Stimulated activated CD8-positive, alpha-beta memory T cell treated with anti-CD3 and anti-CD28 coated beads, Interleukin-12 subunit alpha, Interleukin-12 subunit beta, amount 100 ng/mL, for 1 hour (primary cell): ENCODE measurements at regions not wholly inside any gene's neighbourhood (a gene's known extent, or its start where the extent isn't known, plus 50 kb on each side); places are given as distances from the start of the nearest gene placed in this dataset.
"Not testable (repeated sequence)": the region's sequence is repeated elsewhere in the genome, so short reads cannot be mapped to it uniquely, and the experiment has no call there.

Experiments
- DNase-seq: peaks from one replicate; pipeline ENCODE4 v3.0.0-alpha.2; 2020; ENCODE audit warnings: low read depth

- DNase-seq, result no peak
Observed at GRCh38 chr10:3959370-3960325, 174.6 kb upstream of the KLF6 start.

GRCh38 chr10:3958472-3958996 is 173.5 kb upstream of the KLF6 start:
- DNase-seq, result no peak

DNA sequence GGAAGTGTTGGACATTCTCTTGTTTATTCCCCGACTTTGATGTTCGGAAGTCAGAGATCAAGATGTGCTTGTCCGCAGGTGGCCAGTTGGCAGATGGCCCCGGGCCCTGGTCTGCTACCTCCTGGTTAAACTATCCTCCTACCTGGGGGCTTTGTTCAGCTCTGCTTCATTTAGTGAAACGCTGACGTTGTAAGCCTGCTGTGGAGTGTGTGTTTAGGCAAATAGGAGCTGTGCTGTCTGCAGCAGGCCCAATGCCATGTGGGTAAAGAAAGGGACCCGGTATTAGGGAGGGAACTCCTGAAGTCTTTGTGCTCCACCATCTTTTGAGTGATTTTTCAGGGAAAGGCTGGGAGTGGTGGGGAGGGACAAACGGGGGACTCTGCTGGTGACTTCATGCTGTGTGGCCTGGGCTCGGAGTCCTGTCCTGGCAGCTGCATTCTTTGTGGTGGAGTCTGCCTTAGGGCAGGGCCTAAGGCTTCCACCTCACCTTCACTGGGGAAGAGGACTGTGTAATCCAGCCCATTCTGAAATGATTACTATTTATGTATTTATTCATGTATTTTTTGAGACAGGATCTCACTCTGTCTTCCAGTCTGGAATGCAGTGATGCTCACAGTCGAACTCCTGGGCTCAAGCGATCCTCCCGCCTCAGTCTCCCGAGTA is 171.1 kb upstream of the KLF6 start:
- no peak for DNase-seq

DNA sequence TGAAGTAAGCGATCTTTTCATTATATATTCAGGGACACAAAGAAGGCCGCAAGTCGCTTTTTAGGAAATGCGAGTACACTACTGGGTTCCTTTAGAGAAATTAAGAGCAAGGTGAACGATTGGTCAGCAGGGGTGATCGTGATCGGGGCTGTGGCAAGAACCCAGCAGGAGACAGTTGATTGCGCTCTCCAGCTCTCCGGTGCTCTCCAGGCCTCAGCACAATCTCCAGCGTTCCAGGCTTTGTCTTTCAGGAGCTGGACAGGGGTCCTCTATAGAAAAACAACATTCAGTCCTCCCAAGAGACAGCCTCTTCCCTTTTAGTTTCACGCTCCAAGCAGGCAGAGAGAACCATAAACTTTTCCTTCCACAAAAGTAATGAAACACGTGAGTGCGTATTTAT is 170.5 kb upstream of the KLF6 start:
- no peak for DNase-seq

GRCh38 chr10:3954615-3955014 is 169.6 kb upstream of the KLF6 start:
- no peak for DNase-seq

GRCh38 chr10:3954007-3954406 is 169.0 kb upstream of the KLF6 start:
- DNase-seq, result not testable (repeated sequence)

DNA sequence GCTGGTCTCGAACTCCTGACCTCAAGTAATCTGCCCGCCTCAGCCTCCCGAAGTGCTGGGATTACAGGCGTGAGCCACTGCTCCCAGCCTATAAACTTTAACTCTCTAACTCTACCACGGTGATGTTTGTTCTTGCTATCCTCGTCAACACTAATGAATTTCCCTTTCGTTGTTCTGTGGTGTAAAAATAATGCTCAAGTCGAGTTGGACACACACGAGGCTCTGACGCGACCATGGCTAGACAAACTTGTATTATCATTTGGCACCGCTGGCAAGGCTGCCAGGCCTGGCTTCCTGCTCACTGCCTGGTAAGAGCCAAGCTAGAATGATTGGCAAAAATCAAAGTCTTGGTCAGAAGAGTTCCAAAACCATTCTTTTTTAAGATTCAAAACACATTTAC is 167.0 kb upstream of the KLF6 start:
- DNase-seq, result no peak

DNA sequence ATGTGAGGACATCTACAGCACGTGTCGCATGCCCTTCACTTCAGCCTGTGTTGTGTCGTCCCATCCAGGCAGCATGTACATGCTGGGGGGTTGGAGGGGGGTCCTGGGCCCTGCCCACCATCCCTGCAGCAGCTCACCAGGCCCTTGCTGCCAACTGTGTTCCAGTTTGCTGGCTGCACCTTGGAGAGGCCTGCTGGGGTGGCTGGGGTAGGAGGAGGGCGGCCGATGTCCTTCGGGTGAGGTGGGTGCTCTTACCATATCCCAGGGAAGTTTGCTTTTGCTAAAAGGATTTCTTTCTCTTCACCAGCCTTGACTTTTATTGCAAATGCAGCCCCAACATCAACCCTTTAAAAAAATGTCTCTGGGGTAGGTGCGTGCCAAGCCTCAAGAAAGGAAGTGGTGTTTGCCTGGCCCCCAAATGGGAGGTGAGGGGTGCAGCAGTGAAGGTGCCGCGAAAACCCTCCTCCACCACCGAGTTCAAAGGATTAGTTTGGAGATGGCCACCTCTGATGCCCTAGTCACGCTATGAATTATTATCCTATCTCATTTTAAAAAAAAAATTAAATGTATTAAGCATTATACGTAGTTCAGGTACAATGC is 165.8 kb upstream of the KLF6 start:
- peak; percentile 19 for DNase-seq

GRCh38 chr10:3949711-3950110 is 164.7 kb upstream of the KLF6 start:
- no peak for DNase-seq

- peak; percentile 66 for DNase-seq
Observed at GRCh38 chr10:3948843-3949242, 163.8 kb upstream of the KLF6 start.

- no peak for DNase-seq
Observed at GRCh38 chr10:3946234-3947229, 161.5 kb upstream of the KLF6 start.

DNA sequence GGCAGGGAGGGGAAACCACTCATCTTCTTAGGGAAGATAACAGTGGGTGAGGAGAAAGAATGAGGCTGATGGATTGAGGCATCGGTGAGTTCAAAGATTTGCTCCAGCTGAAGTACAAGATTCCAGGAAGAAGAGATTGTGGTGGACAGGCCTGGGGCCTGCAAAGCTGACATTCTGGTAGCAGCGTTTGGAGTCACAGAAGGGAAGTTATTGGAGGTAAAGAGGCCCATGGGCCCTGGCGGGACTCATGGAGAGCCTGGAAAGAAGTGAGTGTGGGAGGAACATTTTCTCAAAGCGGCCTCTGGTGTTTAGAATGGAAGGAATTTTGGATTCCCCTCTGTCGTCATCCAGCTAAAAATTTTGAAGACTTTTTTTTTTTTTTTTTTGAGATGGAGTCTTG is 160.0 kb upstream of the KLF6 start:
- no peak for DNase-seq

DNA sequence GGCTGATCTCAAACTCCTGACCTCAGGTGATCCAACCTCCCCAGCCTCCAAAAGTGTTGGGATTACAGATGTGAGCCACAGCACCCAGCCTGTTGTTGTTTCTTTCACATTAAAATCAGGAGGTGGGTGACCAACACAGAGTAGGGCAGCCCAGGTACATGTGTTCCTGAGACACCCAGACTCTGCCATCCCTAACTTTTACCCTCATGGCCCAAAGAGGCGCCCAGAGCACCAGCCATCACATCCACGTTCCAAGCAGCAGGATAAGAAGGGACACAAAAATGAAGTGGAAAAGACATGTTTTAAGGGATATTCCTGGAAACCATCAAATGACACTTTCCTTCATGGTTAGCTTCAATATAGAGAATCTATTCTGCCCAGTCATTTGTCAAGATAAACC is 159.6 kb upstream of the KLF6 start:
- DNase-seq, result no peak

GRCh38 chr10:3943695-3944257 is 158.8 kb upstream of the KLF6 start:
- no peak for DNase-seq

DNA sequence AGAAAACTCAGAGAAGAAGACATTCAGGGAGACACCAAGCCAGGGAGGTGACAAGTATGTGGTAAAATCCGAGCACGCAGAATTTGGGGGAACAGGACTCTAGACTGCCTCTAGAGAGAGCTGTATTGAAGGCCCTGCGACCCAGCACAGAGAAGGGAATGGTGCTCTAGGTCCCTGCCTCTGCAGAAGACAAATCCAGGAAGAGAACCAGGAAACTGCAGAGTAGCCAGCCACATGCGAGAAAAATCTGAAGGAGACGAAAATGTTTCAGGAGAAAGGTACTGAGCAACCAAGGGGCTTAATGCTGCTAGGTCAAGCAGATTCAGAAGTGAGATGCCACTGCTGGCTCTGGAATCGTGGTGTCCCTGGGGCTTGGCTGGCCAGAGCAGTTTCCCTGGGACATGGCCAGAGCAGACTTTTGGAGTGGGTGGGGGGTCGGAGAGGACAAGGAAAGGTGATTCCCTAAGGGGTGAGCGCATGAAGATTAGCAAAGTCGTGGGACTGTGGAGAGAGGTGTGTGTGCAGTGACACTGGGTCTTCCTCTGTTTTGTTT is 158.0 kb upstream of the KLF6 start:
- no peak for DNase-seq

GRCh38 chr10:3941676-3942075 is 156.7 kb upstream of the KLF6 start:
- DNase-seq, result no peak

DNA sequence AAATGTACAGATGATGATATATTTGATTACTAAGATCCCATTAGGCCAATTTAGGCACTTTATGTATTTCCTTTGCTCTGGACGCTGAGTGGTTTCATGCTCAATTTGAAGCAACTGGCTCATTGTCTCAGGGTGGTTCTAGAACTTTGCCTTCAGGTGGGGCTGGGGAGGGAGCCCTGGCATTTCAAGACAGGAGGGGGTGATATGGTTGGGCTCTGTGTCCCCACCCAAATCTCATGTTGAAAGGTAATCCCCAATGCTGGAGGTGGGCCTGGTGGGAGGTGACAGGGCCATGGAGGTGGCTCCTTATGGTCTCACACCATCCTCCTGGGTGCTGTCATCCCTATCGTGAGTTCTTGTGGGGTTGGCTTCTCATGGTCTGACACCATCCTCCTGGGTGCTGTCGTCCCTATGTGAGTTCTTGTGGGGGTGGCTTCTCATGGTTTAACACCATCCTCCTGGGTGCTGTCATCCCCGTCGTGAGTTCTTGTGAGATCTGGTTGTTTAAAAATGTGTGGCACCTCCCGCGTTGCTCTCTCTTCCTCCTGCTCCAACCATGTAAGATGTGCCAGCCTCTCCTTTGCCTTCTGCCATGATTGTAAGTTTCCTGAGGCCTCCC is 151.5 kb upstream of the KLF6 start:
- no peak for DNase-seq

GRCh38 chr10:3935933-3936359 is 150.9 kb upstream of the KLF6 start:
- no peak for DNase-seq

GRCh38 chr10:3935141-3935540 is 150.1 kb upstream of the KLF6 start:
- DNase-seq, result no peak

GRCh38 chr10:3933733-3934132 is 148.7 kb upstream of the KLF6 start:
- no peak for DNase-seq
